ENCODE measurements at regions not wholly inside any gene's neighbourhood (a gene's known extent, or its start where the extent isn't known, plus 50 kb on each side); places are given as distances from the start of the nearest gene placed in this dataset.

DNA sequence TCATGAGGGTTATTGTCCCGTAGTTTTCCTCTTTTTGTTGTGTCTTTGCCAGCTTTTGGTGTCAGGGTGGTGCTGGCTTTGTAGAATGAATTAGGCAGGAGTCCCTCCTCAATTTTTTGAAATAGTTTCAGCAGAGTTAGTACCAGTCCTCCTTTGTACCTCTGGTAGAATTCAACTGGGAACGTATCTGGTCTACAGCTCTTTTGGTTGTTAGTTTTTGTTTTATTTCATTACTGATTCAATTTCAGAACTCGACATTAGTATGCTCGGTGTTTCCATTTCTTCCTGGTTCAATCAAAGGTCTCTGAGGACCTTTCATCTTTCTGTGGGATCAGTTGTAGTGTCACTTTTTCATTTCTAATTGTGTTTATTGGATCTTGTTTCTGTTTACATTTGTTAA, 1237.0 kb upstream of the PCDH9 start:
- TF ChIP-seq, protein P1, sequence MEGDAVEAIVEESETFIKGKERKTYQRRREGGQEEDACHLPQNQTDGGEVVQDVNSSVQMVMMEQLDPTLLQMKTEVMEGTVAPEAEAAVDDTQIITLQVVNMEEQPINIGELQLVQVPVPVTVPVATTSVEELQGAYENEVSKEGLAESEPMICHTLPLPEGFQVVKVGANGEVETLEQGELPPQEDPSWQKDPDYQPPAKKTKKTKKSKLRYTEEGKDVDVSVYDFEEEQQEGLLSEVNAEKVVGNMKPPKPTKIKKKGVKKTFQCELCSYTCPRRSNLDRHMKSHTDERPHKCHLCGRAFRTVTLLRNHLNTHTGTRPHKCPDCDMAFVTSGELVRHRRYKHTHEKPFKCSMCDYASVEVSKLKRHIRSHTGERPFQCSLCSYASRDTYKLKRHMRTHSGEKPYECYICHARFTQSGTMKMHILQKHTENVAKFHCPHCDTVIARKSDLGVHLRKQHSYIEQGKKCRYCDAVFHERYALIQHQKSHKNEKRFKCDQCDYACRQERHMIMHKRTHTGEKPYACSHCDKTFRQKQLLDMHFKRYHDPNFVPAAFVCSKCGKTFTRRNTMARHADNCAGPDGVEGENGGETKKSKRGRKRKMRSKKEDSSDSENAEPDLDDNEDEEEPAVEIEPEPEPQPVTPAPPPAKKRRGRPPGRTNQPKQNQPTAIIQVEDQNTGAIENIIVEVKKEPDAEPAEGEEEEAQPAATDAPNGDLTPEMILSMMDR (conservative IDR thresholded peaks at IDR 0.05; ENCODE audit: low read depth, low read length), result no peak
- TF ChIP-seq EZH2 (IDR thresholded peaks at IDR 0.05; ENCODE audit: borderline replicate concordance, low read depth, low read length, poor library complexity, severe bottlenecking), result no peak

Measured in A673 (cell line).